HL-60/S4 treated with phorbol 12-myristate 13-acetate at 8.2 ng/mL for 4 days and 3 days (cell line): ENCODE measurements at regions not wholly inside any gene's neighbourhood (a gene's known extent, or its start where the extent isn't known, plus 50 kb on each side); places are given as distances from the start of the nearest gene placed in this dataset.

Experiments used
- in situ Hi-C: fragments of 300-500 bp; cut with MboI; formaldehyde crosslinking; loops from 2 replicates; pipeline ENCODE4 v1.15.0; 2022; ENCODE audit warnings: low sequenced_read_pairs

DNA sequence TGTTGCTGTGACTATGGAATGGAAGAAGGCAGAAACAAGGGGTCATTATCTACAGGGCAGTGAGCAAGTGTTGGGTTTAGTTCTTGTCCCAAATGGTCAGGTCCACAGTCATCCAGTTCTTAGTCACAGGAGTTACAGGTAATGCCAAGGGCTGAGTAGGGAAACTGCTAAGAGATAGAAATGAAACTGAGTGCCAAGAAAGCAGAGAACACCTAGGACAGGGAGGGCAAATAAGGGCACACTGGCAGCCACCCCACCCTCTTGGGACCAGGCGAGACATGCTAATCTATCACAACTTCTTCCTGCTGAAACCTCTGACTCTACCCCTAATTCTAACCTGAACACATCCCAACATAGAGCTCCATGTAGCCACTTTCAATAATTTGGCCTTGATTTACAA lies 103.2 kb downstream of the KLF4 start:
- in situ Hi-C loops: no loop called here
